ENCODE measurements at regions not wholly inside any gene's neighbourhood (a gene's known extent, or its start where the extent isn't known, plus 50 kb on each side); places are given as distances from the start of the nearest gene placed in this dataset.

DNA sequence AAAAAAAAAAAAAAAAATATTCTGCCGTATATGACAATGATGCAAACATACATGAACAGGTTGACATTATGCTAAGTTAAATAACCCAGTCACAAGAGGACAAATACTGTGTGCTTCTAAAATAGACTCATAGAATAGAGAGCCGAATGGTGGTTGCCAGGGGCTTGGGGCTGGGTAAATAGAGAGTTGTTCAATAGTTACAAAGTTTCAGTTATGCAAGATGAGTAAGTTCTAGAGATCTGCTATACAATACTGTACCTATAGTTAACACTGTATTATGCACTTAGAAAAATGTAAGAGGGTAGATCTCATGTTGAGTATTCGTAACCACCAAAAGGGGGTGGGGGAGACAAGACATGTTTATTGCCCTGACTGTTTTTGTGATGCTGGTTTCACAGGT is 77.1 kb upstream of the GNAI1 start:
- Histone ChIP-seq H3K4me2 (ENCODE audit: insufficient read depth, low read length) (no peak overlapping the region), H4K20me1 (replicated peaks; ENCODE audit: control insufficient read depth, extremely low read depth, insufficient read depth, low read length) (no peaks in the 10 kb centered on the region), H3K36me3 (ENCODE audit: control insufficient read depth in 2 of 2, extremely low read depth in 1 of 2, insufficient read depth in 2 of 2, low read length in 2 of 2) (no peaks in the 10 kb centered on the region), H3K4me1 (ENCODE audit: control insufficient read depth, extremely low read depth, insufficient read depth, low read length) (no peaks in the 10 kb centered on the region), H3K9ac (replicated peaks; ENCODE audit: extremely low read depth, insufficient read depth, low read length) (no peak overlapping the region), H3K79me2 (ENCODE audit: control insufficient read depth, insufficient read depth, low read length) (no peaks in the 10 kb centered on the region), H3K9me1 (replicated peaks; ENCODE audit: control insufficient read depth, extremely low read depth, insufficient read depth, low read length) (no peaks in the 10 kb centered on the region), H3K4me3 (replicated peaks in 1 of 3; ENCODE audit: insufficient read depth in 1 of 3, low read depth in 1 of 3, low read length in 3 of 3) (no peak overlapping the region), H3K27ac (ENCODE audit: insufficient read depth, low read depth, low read length) (no peak overlapping the region), H3K27me3 (ENCODE audit: control insufficient read depth in 2 of 2, insufficient read depth in 2 of 2, low read length in 2 of 2) (no peaks in the 10 kb centered on the region), H3K9me3 (replicated peaks; ENCODE audit: control insufficient read depth, insufficient read depth, low read length) (no peaks in the 10 kb centered on the region), H2AFZ (ENCODE audit: low read depth, low read length) (no peak overlapping the region)
- FAIRE-seq (no peak), DNase-seq (ENCODE audit: low read depth, low spot score) (no peak)
- dilution Hi-C loops (cut with MboI; ENCODE audit: extremely low pct_ligation_motif_present, low sequenced_read_pairs) (no loop called here), intact Hi-C loops (cut with micrococcal nuclease) (loop anchor here (5.0 kb wide), 1 partner anchor 1180 kb away; no protein-coding TSS in a partner anchor)
- ChIA-PET POLR2A (no interaction called here), CTCF (no interaction called here)
- TF ChIP-seq, protein P1, sequence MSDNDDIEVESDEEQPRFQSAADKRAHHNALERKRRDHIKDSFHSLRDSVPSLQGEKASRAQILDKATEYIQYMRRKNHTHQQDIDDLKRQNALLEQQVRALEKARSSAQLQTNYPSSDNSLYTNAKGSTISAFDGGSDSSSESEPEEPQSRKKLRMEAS (IDR thresholded peaks at IDR 0.05; ENCODE audit: insufficient read depth, insufficient read length), result no peak
- no peak for TF ChIP-seq GATA2 (IDR thresholded peaks at IDR 0.05; ENCODE audit: insufficient read depth, insufficient read length, low read depth, low read length)
- no peak for TF ChIP-seq FOS (IDR thresholded peaks at IDR 0.05; ENCODE audit: borderline replicate concordance, insufficient read depth, low read length)
- no peak for TF ChIP-seq POLR2AphosphoS5 (IDR thresholded peaks at IDR 0.05; ENCODE audit: insufficient read depth, low read depth, low read length)
- TF ChIP-seq, protein P2, sequence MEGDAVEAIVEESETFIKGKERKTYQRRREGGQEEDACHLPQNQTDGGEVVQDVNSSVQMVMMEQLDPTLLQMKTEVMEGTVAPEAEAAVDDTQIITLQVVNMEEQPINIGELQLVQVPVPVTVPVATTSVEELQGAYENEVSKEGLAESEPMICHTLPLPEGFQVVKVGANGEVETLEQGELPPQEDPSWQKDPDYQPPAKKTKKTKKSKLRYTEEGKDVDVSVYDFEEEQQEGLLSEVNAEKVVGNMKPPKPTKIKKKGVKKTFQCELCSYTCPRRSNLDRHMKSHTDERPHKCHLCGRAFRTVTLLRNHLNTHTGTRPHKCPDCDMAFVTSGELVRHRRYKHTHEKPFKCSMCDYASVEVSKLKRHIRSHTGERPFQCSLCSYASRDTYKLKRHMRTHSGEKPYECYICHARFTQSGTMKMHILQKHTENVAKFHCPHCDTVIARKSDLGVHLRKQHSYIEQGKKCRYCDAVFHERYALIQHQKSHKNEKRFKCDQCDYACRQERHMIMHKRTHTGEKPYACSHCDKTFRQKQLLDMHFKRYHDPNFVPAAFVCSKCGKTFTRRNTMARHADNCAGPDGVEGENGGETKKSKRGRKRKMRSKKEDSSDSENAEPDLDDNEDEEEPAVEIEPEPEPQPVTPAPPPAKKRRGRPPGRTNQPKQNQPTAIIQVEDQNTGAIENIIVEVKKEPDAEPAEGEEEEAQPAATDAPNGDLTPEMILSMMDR (IDR thresholded peaks at IDR 0.05; ENCODE audit: extremely low read depth in 1 of 2, insufficient read depth in 1 of 2, low read depth in 1 of 2, low read length in 2 of 2), result no peak
- TF ChIP-seq POLR2A (IDR thresholded peaks at IDR 0.05; ENCODE audit: low read depth, low read length), result no peak
- TF ChIP-seq JUN (IDR thresholded peaks at IDR 0.05; ENCODE audit: borderline replicate concordance, insufficient read depth, insufficient read length, low read depth), result no peak
- no peak for TF ChIP-seq EZH2 (IDR thresholded peaks at IDR 0.05; ENCODE audit: borderline replicate concordance, low read depth, low read length, severe bottlenecking)
- TF ChIP-seq MYC (IDR thresholded peaks at IDR 0.05; ENCODE audit: low read depth, low read length), result no peak
- no TSS peak for BruUV-seq (replicated peaks)

Data from endothelial cell of umbilical vein (primary cell).